ENCODE measurements at regions not wholly inside any gene's neighbourhood (a gene's known extent, or its start where the extent isn't known, plus 50 kb on each side); places are given as distances from the start of the nearest gene placed in this dataset.

DNA sequence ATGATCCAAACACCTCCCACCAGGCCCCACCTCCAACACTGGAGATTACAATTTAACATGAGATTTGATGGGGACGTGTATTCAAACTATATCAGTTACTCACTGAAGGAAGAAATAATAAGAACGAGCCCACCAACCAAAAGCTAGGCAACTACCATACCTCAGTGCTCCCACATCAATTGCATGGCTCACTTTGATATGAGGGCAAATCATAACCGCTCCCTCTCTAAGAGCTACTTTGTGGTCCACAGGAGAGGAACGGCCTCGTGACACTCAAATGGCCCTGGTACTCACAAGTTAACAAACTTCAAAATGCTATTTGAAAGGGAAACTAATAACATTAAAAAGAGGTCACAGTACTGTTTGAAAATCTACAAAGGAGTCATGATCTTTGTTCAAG lies 170.7 kb upstream of the SLC7A11 start:
- DNase-seq (ENCODE audit: extremely low spot score, unreplicated experiment), result no peak
- no peaks in the 10 kb centered on the region for H3K27me3 Mint-ChIP-seq
- H3K9me3 Mint-ChIP-seq, result no peaks in the 10 kb centered on the region
- H3K4me1 Mint-ChIP-seq (ENCODE audit: unreplicated experiment), result no peaks in the 10 kb centered on the region
- TF ChIP-seq, protein P1, sequence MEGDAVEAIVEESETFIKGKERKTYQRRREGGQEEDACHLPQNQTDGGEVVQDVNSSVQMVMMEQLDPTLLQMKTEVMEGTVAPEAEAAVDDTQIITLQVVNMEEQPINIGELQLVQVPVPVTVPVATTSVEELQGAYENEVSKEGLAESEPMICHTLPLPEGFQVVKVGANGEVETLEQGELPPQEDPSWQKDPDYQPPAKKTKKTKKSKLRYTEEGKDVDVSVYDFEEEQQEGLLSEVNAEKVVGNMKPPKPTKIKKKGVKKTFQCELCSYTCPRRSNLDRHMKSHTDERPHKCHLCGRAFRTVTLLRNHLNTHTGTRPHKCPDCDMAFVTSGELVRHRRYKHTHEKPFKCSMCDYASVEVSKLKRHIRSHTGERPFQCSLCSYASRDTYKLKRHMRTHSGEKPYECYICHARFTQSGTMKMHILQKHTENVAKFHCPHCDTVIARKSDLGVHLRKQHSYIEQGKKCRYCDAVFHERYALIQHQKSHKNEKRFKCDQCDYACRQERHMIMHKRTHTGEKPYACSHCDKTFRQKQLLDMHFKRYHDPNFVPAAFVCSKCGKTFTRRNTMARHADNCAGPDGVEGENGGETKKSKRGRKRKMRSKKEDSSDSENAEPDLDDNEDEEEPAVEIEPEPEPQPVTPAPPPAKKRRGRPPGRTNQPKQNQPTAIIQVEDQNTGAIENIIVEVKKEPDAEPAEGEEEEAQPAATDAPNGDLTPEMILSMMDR (conservative IDR thresholded peaks at IDR 0.05), result no peak
- no peak overlapping the region for H3K4me3 Mint-ChIP-seq
- no peaks in the 10 kb centered on the region for H3K36me3 Mint-ChIP-seq
- no peak overlapping the region for H3K27ac Mint-ChIP-seq

DNA sequence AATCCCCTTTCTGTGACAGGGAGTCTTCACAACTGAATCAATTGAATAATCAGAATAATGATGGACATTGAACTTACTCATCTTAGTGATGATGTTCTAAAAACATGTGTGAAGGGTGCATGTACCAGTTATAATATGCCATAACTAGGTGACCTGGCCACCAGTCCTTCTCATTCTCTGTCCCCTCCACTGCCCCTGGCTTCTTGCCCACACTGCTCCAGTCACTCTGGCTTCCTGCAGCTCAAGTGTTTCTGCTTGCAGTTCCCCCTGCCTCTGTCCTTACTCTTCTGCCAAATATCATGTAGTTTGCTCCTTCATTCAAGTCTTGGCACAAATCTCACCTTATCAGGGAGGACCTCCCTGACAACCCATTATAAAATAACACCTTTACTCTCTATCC lies 168.1 kb upstream of the SLC7A11 start:
- Mint-ChIP-seq H3K27me3 (no peaks in the 10 kb centered on the region), H3K4me1 (ENCODE audit: unreplicated experiment) (peaks cover 9% of the 10 kb centered on the region), H3K4me3 (no peak overlapping the region), H3K9me3 (no peaks in the 10 kb centered on the region), H3K36me3 (no peaks in the 10 kb centered on the region), H3K27ac (no peak overlapping the region)
- TF ChIP-seq, protein P1 (conservative IDR thresholded peaks at IDR 0.05), result no peak
- DNase-seq (ENCODE audit: extremely low spot score, unreplicated experiment), result no peak

DNA sequence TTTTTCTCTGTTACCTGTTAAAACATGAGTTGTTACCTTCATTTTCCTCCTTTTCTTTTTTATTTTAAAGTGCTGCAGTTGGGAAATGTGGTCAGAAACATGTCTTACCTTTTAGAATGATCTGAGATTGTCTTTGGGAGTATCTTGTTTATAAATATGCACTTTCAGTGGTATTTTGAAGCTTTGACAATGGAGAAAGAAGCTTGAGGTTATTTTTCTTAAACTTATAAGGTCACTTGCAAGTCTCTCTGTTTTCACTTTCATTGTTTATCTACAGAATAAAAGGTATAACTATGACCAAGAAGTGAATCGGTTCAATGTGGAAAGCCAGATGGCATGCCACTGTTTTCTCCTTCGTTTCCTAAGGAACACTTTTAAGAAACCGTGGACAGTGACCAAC lies 167.5 kb upstream of the SLC7A11 start:
- no peak overlapping the region for H3K4me3 Mint-ChIP-seq
- DNase-seq (ENCODE audit: extremely low spot score, unreplicated experiment), result no peak
- H3K27me3 Mint-ChIP-seq, result no peaks in the 10 kb centered on the region
- H3K9me3 Mint-ChIP-seq, result no peaks in the 10 kb centered on the region
- H3K4me1 Mint-ChIP-seq (ENCODE audit: unreplicated experiment), result peaks cover 9% of the 10 kb centered on the region
- H3K27ac Mint-ChIP-seq, result no peak overlapping the region
- TF ChIP-seq, protein P1 (conservative IDR thresholded peaks at IDR 0.05), result no peak
- H3K36me3 Mint-ChIP-seq, result no peaks in the 10 kb centered on the region

DNA sequence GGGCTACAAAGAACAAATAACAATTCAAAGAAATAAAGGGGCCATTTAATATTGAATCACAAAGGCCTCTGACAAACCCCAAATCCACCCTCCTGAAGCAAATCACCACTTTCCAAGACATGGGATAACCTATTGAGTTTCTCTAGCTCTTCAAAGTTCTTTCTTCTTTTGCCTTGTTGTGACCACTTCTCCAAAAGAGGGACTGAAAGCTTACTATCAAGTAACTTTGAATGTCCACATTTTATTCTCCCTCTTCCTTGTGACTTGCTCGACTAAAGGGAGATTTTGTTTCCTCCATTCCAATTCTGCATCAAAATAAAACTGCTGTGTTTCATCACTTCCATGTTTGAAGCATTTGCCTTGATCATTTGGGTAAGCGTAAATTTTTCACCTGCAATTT lies 166.6 kb upstream of the SLC7A11 start:
- Mint-ChIP-seq H3K4me1 (ENCODE audit: unreplicated experiment) (peaks cover 9% of the 10 kb centered on the region), H3K27ac (no peak overlapping the region), H3K9me3 (no peaks in the 10 kb centered on the region), H3K36me3 (no peaks in the 10 kb centered on the region), H3K4me3 (no peak overlapping the region), H3K27me3 (no peaks in the 10 kb centered on the region)
- DNase-seq (ENCODE audit: extremely low spot score, unreplicated experiment), result no peak
- TF ChIP-seq, protein P1 (conservative IDR thresholded peaks at IDR 0.05), result no peak

DNA sequence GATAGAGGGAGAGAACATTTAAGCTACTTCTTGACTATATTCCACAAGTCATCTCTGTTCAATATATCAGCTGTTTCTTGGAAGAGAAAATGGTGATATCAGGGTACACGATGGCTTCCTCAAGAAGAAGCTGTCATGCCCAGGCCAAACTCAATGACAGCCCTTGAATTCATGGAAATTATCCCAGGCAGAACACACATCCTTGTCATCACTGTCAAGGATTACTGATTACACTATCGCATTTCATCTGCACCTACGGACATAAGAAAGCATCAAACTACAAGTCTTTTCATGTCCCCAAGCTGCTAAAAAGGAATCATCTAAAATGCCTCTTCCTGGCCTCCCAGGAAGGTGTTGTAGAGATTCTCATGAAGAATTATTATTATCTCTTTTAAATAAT lies 165.2 kb upstream of the SLC7A11 start:
- no peaks in the 10 kb centered on the region for H3K36me3 Mint-ChIP-seq
- H3K27me3 Mint-ChIP-seq, result no peaks in the 10 kb centered on the region
- H3K4me3 Mint-ChIP-seq, result no peak overlapping the region
- no peak for DNase-seq (ENCODE audit: extremely low spot score, unreplicated experiment)
- peaks cover 9% of the 10 kb centered on the region for H3K4me1 Mint-ChIP-seq (ENCODE audit: unreplicated experiment)
- TF ChIP-seq, protein P1 (conservative IDR thresholded peaks at IDR 0.05), result no peak
- H3K9me3 Mint-ChIP-seq, result no peaks in the 10 kb centered on the region
- H3K27ac Mint-ChIP-seq, result no peak overlapping the region

DNA sequence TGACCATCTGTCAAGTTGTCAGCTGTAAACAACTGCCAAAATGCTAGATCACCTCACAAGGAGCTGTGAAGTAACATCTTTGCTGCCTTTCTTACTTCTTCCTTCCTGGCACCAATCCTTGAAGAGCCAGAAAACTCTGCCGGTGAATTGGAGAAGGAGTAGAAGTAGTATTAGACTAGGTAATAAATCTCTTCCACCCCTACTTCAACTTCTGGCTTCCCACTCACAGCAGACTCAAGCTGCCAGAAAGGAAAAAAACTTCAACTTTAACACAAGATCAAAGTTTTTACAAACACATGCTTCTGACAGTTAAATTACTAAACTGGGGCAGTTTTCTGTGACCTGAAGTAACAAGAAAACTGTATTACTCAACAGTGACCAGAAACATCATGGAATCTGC lies 164.7 kb upstream of the SLC7A11 start:
- Mint-ChIP-seq H3K27ac (no peak overlapping the region), H3K4me3 (no peak overlapping the region)
- DNase-seq (ENCODE audit: extremely low spot score, unreplicated experiment), result no peak

More for the DNA sequence above, 164.7 kb upstream of the SLC7A11 start:
- Mint-ChIP-seq H3K9me3 (no peaks in the 10 kb centered on the region), H3K27me3 (no peaks in the 10 kb centered on the region), H3K36me3 (no peaks in the 10 kb centered on the region), H3K4me1 (ENCODE audit: unreplicated experiment) (peaks cover 9% of the 10 kb centered on the region)
- TF ChIP-seq, protein P1 (conservative IDR thresholded peaks at IDR 0.05), result no peak

Measured in type B pancreatic cell (in vitro differentiated cells).